ENCODE measurements at regions not wholly inside any gene's neighbourhood (a gene's known extent, or its start where the extent isn't known, plus 50 kb on each side); places are given as distances from the start of the nearest gene placed in this dataset.

GRCh38 chr6:51529240-51529639 lies 558.2 kb downstream of the PKHD1 start:
- Mint-ChIP-seq H3K27me3 (peaks cover 0 to 2% (median 0%) of the 10 kb centered on the region in 5 donors), H3K36me3 (no peaks in the 10 kb centered on the region), H3K4me1 (no peaks in the 10 kb centered on the region), H3K27ac (no peak overlapping the region), H3K4me3 (no peak overlapping the region), H3K9me3 (peaks cover 0 to 18% (median 5%) of the 10 kb centered on the region in 9 donors)
- DNase-seq, result no peak
- no peak for ATAC-seq
- POLR2A ChIA-PET, result no interaction called here

GRCh38 chr6:51531623-51532022 lies 555.8 kb downstream of the PKHD1 start:
- H3K4me3 Mint-ChIP-seq, result no peak overlapping the region
- H3K27ac Mint-ChIP-seq, result no peak overlapping the region
- no peaks in the 10 kb centered on the region for H3K4me1 Mint-ChIP-seq
- H3K27me3 Mint-ChIP-seq, result peaks cover 0 to 2% (median 0%) of the 10 kb centered on the region in 5 donors
- no peak for ATAC-seq
- no peak for DNase-seq
- peaks cover 0 to 18% (median 5%) of the 10 kb centered on the region in 9 donors for H3K9me3 Mint-ChIP-seq
- POLR2A ChIA-PET, result no interaction called here
- H3K36me3 Mint-ChIP-seq, result no peaks in the 10 kb centered on the region

GRCh38 chr6:51533962-51534361 lies 553.5 kb downstream of the PKHD1 start:
- DNase-seq (no peak), ATAC-seq (no peak)
- POLR2A ChIA-PET, result no interaction called here
- no peak overlapping the region for H3K4me3 Mint-ChIP-seq
- H3K9me3 Mint-ChIP-seq, result peaks cover 0 to 5% (median under 1%) of the 10 kb centered on the region in 9 donors
- no peaks in the 10 kb centered on the region for H3K36me3 Mint-ChIP-seq
- H3K27ac Mint-ChIP-seq, result no peak overlapping the region
- H3K4me1 Mint-ChIP-seq, result no peaks in the 10 kb centered on the region
- H3K27me3 Mint-ChIP-seq, result no peaks in the 10 kb centered on the region

GRCh38 chr6:51535327-51535726 lies 552.1 kb downstream of the PKHD1 start:
- Mint-ChIP-seq H3K36me3 (no peaks in the 10 kb centered on the region), H3K9me3 (peaks cover 0 to 5% (median 0%) of the 10 kb centered on the region in 9 donors), H3K27me3 (no peaks in the 10 kb centered on the region), H3K4me1 (no peaks in the 10 kb centered on the region), H3K4me3 (no peak overlapping the region), H3K27ac (no peak overlapping the region)
- ATAC-seq, result no peak
- DNase-seq, result no peak
- POLR2A ChIA-PET, result no interaction called here

- no peaks in the 10 kb centered on the region for H3K4me1 Mint-ChIP-seq
- POLR2A ChIA-PET, result no interaction called here
- H3K36me3 Mint-ChIP-seq, result no peaks in the 10 kb centered on the region
- H3K9me3 Mint-ChIP-seq, result peaks cover 0 to 5% (median 0%) of the 10 kb centered on the region in 9 donors
- H3K4me3 Mint-ChIP-seq, result no peak overlapping the region
- H3K27ac Mint-ChIP-seq, result no peak overlapping the region
- ATAC-seq (no peak), DNase-seq (no peak)
- peaks cover 0 to 10% (median 0%) of the 10 kb centered on the region in 5 donors for H3K27me3 Mint-ChIP-seq
Measured at GRCh38 chr6:51536728-51537127, 550.7 kb downstream of the PKHD1 start.

GRCh38 chr6:51541847-51542246 lies 545.6 kb downstream of the PKHD1 start:
- H3K27ac Mint-ChIP-seq, result no peak overlapping the region
- POLR2A ChIA-PET, result no interaction called here

GRCh38 chr6:51542475-51542874 lies 544.9 kb downstream of the PKHD1 start:
- DNase-seq (no peak), ATAC-seq (no peak)
- POLR2A ChIA-PET, result no interaction called here
- Mint-ChIP-seq H3K36me3 (no peaks in the 10 kb centered on the region), H3K27ac (no peak overlapping the region), H3K27me3 (peaks cover 0 to 15% (median 0%) of the 10 kb centered on the region in 5 donors), H3K4me3 (no peak overlapping the region), H3K9me3 (no peaks in the 10 kb centered on the region), H3K4me1 (no peaks in the 10 kb centered on the region)

More at GRCh38 chr6:51541847-51542246, 545.6 kb downstream of the PKHD1 start:
- ATAC-seq (no peak), DNase-seq (no peak)
- Mint-ChIP-seq H3K9me3 (no peaks in the 10 kb centered on the region), H3K36me3 (no peaks in the 10 kb centered on the region), H3K27me3 (peaks cover 0 to 15% (median 0%) of the 10 kb centered on the region in 5 donors), H3K4me3 (no peak overlapping the region), H3K4me1 (no peaks in the 10 kb centered on the region)

- Mint-ChIP-seq H3K9me3 (no peaks in the 10 kb centered on the region), H3K27ac (no peak overlapping the region), H3K4me1 (no peaks in the 10 kb centered on the region), H3K27me3 (peaks cover 0 to 3% (median 0%) of the 10 kb centered on the region in 5 donors), H3K36me3 (no peaks in the 10 kb centered on the region), H3K4me3 (no peak overlapping the region)
- POLR2A ChIA-PET, result no interaction called here
- DNase-seq (no peak), ATAC-seq (no peak)
Measured at GRCh38 chr6:51550243-51550642, 537.2 kb downstream of the PKHD1 start.

GRCh38 chr6:51552435-51552834 lies 535.0 kb downstream of the PKHD1 start:
- POLR2A ChIA-PET, result no interaction called here
- ATAC-seq (no peak), DNase-seq (no peak)
- Mint-ChIP-seq H3K9me3 (peaks cover 0 to 1% (median 0%) of the 10 kb centered on the region in 9 donors), H3K4me1 (no peaks in the 10 kb centered on the region), H3K4me3 (no peak overlapping the region), H3K27me3 (peaks cover 0 to 3% (median 0%) of the 10 kb centered on the region in 5 donors), H3K27ac (no peak overlapping the region), H3K36me3 (no peaks in the 10 kb centered on the region)

GRCh38 chr6:51553246-51554015 lies 534.0 kb downstream of the PKHD1 start:
- POLR2A ChIA-PET, result no interaction called here
- Mint-ChIP-seq H3K4me1 (no peaks in the 10 kb centered on the region), H3K27ac (no peak overlapping the region), H3K36me3 (no peaks in the 10 kb centered on the region), H3K4me3 (no peak overlapping the region), H3K27me3 (peaks cover 0 to 3% (median 0%) of the 10 kb centered on the region in 5 donors), H3K9me3 (peaks cover 0 to 1% (median 0%) of the 10 kb centered on the region in 9 donors)
- no peak for DNase-seq
- ATAC-seq, result no peak

- Mint-ChIP-seq H3K4me1 (no peaks in the 10 kb centered on the region), H3K27me3 (peaks cover 0 to 3% (median 0%) of the 10 kb centered on the region in 5 donors), H3K9me3 (peaks cover 0 to 1% (median 0%) of the 10 kb centered on the region in 9 donors), H3K36me3 (no peaks in the 10 kb centered on the region), H3K4me3 (no peak overlapping the region), H3K27ac (no peak overlapping the region)
- DNase-seq (no peak), ATAC-seq (no peak)
- POLR2A ChIA-PET, result no interaction called here
Measured at GRCh38 chr6:51554029-51554428, 533.4 kb downstream of the PKHD1 start.

- DNase-seq, result no peak
- POLR2A ChIA-PET, result no interaction called here
- no peaks in the 10 kb centered on the region for H3K4me1 Mint-ChIP-seq
- no peaks in the 10 kb centered on the region for H3K36me3 Mint-ChIP-seq
- no peaks in the 10 kb centered on the region for H3K27me3 Mint-ChIP-seq
- H3K27ac Mint-ChIP-seq, result no peak overlapping the region
- H3K9me3 Mint-ChIP-seq, result peaks cover 0 to 1% (median 0%) of the 10 kb centered on the region in 9 donors
- no peak for ATAC-seq
- H3K4me3 Mint-ChIP-seq, result no peak overlapping the region
Measured at GRCh38 chr6:51559059-51559458, 528.4 kb downstream of the PKHD1 start.

- Mint-ChIP-seq H3K36me3 (no peaks in the 10 kb centered on the region), H3K9me3 (peaks cover 0 to 2% (median 0%) of the 10 kb centered on the region in 9 donors), H3K27me3 (no peaks in the 10 kb centered on the region), H3K4me1 (no peaks in the 10 kb centered on the region), H3K4me3 (no peak overlapping the region), H3K27ac (no peak overlapping the region)
- ATAC-seq (no peak), DNase-seq (no peak)
- POLR2A ChIA-PET, result no interaction called here
Measured at GRCh38 chr6:51562198-51562597, 525.2 kb downstream of the PKHD1 start.
